Stimulated activated CD4-positive, alpha-beta T cell treated with anti-CD3 and anti-CD28 coated beads, Interleukin-1b, Interleukin-23, amount 100 ng/mL, for 48 hours (primary cell): ENCODE measurements at regions not wholly inside any gene's neighbourhood (a gene's known extent, or its start where the extent isn't known, plus 50 kb on each side); places are given as distances from the start of the nearest gene placed in this dataset.
"Not testable (repeated sequence)": the region's sequence is repeated elsewhere in the genome, so short reads cannot be mapped to it uniquely, and the experiment has no call there.

ENCODE experiments used
- DNase-seq: peaks from one replicate; pipeline ENCODE4 v3.0.0-alpha.2; 2020

DNA sequence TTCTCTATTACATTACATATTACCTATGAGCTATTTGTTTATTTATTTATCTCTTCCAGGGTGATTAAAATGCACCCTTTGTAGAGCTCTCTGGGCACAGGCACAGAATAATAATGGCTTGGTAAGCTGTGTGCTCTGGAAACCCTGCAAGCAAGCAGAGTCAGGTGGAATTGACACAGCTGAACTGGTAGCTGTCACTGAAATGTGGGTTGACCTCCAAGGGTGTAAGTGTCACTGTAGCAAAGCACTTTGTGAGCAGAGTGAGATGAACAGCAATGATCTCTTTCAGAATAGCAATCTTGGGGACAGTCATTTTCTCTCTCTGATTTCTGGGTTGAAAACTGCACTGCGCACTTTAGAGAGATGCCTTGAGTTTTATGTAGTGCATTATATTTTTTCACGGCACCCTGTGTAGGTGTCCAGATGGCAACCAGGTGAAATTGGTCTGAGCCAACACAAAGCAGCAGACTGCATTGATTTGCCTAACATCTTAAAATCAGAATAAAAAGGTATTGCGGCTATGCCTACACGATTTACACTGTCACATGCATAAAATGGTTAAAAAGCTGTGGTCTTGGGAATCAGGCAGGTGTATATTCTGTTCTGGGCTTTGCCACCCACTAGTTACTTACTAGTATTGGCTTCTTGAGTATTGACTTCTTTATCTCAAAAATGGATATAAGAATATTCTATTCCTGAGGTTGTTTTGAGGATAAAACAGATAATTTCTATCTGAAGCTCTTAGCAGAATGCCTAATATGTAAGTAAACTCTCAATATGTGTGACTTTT lies 450.3 kb downstream of the RAPGEF2 start:
- no peak for DNase-seq

DNA sequence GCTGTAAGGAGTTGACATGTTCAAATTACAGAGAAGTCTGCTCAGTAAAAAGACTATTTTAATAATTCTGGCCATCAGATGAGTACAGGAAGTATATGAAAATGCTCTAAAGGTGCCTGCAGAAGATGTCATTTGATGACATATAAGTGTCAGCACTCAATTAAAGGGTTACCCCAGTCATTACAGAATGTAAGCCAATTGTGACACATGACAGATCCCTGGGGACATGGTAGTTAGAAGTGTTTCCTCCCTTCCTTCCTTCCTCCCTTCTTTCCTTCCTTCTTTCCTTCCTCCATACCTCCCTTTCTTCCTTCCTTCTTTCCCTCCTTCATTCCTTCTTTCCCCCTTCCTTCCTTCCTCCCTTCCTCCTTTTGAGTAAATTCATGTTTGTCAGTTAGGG lies 453.0 kb downstream of the RAPGEF2 start:
- no peak for DNase-seq

DNA sequence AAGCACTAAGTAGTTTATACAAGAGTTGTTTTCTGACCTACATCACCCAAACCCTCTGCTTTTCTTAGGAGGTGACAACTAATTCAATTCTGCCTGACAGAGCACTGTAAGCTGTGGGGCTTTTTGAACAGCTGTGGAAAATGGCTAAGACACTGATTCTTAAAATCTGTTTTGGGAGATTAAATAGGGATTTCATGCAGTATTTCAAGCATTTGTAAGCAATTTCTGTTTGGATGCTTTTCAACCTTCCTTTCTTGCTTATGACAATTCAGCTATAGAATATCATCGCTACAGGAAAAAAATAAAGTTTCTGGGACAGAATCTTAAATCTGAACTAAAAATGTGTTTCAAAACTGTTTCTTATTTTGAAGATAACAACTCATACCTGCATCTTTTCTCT lies 459.5 kb downstream of the RAPGEF2 start:
- no peak for DNase-seq

DNA sequence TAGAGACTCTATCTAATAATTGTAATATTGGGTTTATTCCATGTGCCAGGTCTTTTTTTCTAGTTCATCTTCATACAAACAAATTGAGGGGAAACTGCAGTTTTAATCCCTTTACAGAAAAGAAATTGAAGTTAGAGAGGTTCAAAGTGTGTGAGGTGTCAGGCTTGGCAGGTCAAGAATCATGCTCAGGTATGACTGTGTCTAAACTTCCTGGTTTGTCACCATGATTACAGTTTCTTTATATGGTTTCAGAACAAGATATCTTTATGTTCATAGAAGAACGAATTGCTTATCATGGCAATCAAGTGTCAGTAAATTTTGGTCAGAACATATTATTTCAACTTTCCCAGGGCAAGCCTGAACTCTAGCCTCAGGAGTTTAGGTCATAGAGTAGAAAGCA lies 460.4 kb downstream of the RAPGEF2 start:
- no peak for DNase-seq

DNA sequence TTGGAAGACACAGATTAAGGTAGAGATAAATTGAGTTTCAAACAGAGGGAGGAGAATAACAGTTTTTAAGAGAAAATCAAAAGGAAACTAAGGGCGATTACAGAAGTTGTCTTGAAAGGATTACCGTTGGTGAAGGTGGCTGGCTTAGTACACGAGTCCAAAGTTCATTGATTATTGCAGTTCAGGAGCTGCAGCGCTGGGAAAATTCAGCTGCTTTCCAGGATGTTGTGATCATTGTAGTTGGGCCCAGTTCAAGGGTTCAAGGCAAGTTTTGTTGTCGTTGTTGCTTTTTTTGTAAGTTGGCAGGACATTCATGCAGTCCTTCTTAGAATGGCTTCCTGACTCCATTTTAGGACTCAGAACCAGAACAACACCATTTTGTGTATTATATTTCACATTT lies 461.7 kb downstream of the RAPGEF2 start:
- DNase-seq = no peak

DNA sequence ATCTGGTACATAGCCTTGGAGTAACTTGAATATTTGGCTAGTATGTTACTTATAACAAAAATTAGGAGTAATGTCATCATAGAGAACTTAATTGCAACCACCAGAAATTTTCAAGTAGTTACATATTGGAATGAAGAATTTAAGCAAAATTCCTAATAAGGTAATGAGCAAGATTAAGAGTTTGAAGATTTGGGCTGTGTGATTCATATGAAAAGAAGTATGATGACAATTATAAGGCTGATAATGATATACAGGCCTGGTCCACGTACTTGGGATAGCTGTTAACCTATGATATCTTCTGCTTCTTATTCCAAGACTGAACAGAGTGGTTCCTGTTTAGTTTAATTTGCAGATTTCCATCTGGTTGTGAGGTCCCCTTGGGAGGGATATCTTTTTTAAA lies 463.9 kb downstream of the RAPGEF2 start:
- no peak for DNase-seq

DNA sequence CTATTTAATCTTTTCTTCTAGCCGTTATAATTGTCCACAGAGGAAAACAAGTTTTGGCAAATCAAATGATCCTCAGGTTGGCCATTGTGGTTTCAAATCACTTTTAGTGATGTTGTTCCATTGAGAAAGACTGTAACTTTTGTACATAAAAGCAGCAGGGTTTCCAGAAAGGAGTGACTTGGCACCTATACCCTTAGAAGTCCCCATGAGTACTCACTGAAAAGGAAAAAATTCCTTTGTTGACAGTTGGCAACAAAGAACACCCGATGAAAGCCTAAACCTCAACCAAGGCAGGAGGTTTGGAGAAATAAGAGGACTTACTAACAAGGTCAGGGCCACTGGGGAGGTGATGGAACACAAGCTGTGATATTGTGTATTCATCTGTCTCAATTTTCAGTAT lies 474.4 kb downstream of the RAPGEF2 start:
- DNase-seq = no peak

DNA sequence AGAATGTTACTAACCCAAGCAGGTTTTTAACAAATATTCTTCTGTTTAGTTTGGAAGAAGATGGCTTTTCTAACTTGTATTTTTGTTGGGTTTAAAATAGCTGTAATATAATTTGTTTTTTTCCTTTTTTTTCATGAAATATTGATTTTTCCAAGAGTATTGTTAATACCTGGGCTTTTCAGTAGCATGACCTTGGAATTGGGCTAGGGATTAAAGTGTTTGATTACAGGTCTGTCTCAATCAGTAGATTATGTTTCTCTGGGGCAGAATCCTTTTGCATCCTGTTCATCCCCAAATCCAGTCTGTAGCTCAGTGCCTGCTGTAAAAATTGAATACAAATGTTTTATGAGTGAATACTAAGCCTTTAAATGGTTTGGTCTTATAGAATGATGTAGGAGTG lies 479.8 kb downstream of the RAPGEF2 start:
- DNase-seq = no peak

DNA sequence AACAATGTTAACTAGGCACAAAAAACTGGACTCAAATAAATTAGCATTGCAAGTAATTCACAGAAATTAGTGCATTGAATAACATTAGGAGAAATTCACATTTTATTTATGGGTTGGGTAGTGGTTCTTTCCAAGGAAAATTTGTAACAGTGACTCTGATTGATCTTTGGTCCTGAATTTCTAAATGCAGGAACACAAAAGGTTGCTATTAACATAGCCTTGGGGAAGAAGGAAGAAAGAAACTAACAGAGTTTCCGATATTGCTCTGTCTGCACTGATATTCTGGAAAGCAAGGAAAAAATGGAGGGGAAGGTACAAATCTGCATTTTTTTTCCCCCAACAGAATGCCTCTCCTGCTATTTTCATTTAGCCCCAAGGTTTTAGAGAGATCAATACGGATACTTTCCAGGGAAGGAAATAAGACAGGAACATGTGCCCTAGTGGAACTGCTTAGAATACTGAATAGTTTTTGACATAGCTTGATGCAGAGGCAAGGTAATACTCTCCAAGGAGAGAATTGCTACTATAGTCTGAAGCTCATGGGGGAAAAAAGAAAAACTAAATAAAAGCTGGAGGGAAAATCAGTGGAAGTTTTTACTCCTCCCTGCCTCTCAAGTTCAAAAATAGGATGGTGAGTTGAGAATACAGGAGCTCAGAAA lies 490.1 kb downstream of the RAPGEF2 start:
- no peak for DNase-seq

DNA sequence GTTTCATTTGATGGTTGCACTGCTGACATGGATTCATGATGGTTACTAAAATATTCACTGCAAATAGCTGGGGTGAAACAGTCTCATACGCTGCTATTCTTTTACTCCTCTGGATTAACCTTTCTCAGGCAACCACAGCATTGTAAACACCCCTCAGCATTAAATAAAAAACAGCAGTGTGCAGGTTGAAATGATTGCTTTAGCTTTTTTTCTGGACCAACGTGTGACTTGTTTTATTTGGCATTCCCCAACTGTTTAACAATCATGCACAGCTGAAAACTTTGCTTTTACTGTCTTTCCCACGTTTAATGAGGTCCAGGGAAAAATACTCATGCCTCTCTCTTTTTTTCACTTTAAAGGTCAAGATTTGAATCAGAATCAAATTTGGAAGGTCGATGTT lies 490.8 kb downstream of the RAPGEF2 start:
- no peak for DNase-seq

DNA sequence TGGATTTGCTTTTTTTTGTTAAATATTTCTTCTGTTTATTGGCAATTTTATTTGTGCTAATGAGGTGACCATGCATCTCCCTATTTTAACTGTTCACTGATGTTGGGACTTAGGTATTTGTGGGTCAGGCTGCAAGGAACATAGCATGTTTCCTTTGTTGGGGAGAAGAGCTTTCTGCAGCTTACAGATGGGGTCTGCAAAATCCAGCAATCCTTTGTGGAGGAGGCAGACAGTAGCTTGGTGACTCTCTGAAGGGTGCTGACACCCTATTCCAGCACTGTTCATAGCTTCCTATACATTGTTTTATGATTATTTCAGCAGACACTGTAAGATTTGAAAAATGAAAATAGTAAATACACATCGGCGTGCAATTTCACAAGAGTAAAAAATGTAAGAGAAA lies 491.7 kb downstream of the RAPGEF2 start:
- DNase-seq = no peak

DNA sequence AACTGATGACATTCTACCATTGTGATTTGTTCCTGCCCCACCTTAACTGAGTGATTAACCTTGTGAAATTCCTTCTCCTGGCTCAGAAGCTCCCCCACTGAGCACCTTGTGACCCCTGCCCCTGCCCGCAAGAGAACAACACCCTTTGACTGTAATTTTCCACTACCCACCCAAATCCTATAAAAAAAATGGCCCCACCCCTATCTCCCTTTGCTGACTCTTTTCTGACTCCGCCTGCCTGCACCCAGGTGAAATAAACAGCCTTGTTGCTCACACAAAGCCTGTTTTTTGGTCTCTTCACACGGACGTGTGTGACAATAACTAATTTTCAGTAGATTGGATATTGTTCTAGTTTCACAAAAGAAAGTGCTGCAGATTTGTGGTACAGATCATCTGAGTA lies 492.2 kb downstream of the RAPGEF2 start:
- DNase-seq = not testable (repeated sequence)

DNA sequence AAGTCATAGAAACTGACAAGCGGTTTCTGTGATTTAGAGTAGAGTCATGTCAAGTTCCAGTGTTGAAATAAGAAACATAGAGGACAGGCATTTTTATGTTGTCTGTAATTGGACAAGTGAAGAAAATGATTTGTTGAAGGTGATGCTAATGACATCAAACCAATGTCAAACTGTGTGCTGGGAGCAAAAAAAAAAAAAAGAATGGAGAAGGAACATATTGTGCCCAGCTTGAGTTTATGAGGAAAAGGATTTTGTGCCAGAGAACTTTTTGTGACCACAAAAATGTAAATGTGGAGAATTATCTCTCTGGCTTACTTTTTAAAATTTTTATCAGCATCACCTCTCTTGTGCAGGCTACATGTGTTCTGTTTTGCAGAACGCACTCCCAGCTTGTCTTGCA lies 495.7 kb downstream of the RAPGEF2 start:
- no peak for DNase-seq

DNA sequence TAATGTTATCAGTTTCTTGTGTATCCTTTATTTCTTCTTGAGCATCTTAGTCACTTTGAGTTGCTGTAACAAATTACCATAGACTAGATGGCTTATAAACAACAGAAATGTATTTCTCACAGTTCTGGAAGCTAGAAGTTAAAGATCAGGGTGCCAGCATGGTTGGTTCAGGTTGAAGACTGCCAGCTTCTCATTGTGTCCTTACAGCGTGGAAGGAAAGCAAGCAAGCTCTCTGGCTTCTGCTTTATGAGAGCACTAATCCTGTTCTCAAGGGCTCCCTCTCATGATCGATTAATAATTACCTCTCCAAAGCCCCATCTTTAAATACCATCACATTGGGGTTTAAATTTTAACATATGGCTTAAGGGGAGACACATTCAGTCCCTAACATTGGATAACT lies 497.2 kb downstream of the RAPGEF2 start:
- no peak for DNase-seq

DNA sequence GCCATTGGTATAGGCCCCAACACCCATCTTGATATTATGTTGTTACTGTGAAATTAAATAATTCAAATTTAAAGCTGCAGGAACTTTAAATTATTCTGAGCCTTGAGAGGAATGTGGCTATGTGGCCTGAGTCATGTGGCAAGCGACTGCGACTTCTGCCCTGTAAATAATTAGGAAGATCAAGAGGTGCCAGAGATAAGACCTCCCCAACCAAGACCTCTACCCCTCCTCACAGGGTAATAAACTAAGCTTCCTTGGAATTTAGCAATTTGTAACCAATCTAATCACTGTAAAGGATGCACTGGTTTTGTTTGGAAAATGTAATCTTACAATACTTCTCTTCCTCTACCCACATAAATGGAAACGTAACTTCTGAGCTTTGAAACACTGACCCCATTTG lies 501.9 kb downstream of the RAPGEF2 start:
- DNase-seq = no peak

DNA sequence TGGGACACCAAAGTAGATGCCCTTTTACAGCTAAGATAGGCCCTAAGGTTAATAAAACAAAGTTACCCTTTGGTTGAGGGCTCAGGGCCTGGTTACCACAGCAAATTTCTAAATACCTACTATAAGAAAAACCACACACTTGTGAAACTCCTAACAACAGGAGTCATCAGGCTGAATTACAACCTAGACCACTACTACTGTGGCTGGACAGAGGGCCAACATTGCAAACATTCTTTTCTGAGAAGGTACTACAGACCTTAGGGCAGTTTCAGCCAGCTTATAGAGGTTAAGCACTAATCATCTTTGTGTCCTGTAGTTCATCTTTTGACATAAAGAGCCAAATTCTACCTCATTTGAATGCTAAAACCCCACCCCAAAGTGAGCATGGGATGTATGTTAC lies 504.0 kb downstream of the RAPGEF2 start:
- DNase-seq = no peak

DNA sequence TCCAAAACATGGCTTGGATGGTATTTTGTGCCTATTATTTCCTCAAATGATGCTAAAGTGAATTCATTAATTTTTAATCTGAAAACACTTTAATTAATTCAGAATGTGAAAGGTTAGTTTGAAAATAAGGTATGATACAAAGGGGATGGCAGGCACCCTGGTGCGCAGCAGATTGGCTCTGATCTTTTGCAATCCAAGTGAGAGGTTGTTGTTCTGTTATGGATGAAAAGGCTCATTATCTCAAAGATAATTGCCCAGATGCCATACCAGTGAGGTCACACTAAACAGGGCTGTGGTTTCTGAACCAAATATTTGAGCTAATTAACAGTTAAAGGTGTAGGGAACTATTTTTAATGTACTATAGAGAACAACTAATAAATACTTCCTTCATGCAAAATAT lies 504.9 kb downstream of the RAPGEF2 start:
- DNase-seq = no peak

DNA sequence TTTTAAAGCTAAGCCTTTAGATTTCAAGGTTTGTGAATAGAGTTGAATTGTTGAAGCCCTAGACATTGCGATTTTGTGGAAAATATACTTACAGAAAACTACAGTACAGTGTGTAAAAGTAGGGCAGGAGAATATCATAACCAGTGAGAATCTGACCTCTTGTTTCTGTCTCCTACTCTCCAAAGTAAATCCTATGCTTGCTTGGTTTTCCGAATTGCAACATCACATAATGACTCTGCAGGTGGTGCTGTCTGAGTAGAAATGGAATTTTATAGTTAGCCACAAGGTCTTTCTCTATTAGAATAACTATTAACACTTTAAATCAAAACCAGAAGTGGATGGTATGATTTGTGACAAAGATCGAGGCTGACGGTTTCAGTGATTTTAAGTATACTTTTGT lies 505.6 kb downstream of the RAPGEF2 start:
- no peak for DNase-seq

DNA sequence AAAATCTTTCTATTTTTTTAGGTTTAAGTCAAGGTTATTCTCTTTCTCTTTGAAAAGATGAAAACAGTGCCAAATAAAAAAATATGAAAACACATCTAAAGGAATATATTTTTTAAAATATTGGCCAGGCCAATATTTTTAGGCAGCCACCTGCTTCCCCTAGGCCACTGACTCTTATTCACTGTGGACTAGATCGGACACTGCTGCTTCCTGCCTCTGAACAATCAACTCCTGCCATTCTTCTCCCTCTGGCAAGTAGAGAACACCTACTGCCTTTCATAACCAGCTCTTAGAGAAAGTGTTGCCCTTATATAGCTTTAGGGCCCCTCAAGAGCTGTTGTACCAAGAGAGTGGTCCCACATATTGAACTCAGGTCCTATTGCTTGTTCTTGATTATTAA lies 529.2 kb downstream of the RAPGEF2 start:
- no peak for DNase-seq

DNA sequence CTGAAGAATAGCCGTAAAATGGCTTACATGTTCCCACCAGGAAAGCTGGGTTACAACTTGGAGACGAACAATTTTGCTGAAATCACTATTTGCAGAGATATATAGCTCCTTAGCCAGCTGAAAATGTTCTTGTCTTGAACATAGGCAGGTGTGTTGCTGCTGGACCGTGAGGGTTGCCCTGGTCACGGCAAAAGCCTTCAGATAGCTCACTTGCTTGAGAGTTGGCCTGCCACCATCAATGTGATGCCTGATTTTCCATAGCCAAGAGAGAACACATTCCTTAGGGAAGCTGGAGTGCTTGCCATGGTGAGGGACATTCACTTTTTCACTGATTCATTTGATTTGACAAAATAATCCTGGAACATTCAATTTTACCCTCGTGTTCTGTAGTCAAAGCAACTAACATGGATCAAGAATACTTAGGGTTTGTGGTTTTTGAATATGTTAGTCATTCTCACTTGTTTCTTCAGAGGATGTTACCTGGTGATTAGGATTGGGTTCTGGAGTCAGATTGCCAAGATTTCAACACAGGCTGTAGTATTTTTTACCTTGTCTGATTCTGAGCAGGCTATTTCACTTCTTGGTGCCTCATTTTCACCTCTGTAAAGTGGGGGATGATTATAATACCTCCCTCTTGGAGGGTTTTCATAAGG lies 536.9 kb downstream of the RAPGEF2 start:
- DNase-seq = no peak

DNA sequence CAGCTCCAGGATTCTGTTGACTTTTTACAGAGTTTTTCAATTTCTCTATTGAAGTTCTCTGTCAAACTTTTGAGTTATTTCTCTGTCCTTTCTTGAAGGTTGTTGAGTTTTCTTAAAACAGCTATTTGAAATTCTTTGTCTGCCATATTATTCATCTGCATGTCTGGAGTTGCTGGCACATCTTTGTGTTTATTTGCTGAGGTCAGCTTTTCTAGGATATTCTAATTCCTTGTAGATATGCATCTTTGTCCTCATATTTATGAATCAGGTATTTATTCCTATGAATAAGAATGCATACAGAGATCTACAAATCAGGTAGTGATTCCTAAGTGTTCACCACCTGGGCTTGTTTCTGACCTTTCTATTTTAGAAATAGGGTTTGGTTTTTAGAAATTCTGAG lies 546.4 kb downstream of the RAPGEF2 start:
- no peak for DNase-seq

DNA sequence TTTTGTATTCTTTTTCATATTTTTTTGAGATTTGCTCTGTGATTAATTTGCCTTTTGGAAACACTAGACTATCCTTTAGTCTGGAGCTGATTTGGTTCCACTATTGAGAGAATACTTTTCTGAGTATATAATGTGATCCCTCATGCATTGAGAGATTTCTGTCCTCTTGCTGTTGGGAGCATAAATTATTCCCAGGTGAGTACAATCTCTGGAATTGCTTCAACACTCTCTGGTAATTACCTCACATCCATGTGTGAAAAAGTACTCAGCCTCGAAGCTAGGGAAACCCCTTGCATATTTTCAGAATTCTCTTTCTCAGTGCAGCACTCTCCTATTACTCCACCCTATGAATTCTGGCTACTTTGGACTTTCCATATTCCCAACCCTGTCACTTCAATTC lies 550.0 kb downstream of the RAPGEF2 start:
- no peak for DNase-seq

DNA sequence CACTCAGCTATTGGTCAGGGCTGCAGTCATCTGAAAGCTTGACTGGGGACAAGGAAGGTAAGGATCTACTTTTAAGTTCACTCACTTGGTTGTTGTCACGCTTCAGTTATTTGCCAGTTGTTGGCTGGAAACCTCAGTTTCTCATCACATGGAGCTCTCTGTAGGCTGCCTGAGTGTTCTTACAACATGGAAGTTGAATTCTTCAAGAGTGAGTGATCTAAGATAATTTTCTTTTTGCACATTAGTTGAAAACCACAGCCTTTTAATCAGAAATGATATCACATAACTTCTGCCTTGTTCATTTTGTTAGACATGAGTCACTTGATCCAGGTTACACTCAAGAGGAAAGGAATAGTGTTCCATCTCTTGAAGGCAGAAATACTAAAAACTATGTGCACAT lies 552.7 kb downstream of the RAPGEF2 start:
- DNase-seq = no peak

DNA sequence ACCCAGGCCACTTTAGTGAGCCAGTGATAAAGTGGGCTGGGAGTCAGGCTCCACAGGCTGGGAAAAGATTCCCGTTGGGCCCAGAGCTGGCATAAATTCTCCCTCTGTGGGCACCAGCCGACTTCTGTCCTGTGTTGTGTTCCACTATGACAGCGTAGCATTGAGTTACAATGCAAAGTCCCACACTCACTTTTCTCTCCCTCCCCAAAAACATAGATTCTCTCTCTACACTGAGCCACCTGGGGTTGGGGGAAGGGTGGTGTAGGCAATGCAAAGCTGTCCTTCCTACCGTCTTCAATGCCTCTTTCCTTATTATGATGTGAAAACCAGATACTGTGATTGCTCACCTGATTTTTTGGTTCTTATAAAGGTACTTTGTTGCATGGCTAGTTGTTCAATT lies 566.2 kb downstream of the RAPGEF2 start:
- no peak for DNase-seq
